Endothelial cell of umbilical vein (primary cell): ENCODE measurements at regions not wholly inside any gene's neighbourhood (a gene's known extent, or its start where the extent isn't known, plus 50 kb on each side); places are given as distances from the start of the nearest gene placed in this dataset.

Source experiments
- CTCF ChIP-seq, 2 donors: IDR thresholded peaks; 1 replicate in 1 of 2; 2 replicates in 1 of 2; pipeline ENCODE4 v1.5.1; 2011; ENCODE audit warnings: low read length in 2 of 2, mild to moderate bottlenecking in 2 of 2, moderate library complexity in 2 of 2, control low read depth in 1 of 2, inconsistent platforms in 1 of 2, low read depth in 1 of 2; ENCODE audit not compliant: insufficient read depth in 1 of 2; ENCODE audit errors: extremely low read depth in 1 of 2
- MAX ChIP-seq: IDR thresholded peaks from 2 replicates; pipeline ENCODE4 v1.6.1; 2011; ENCODE audit not compliant: insufficient read depth, insufficient read length
- MYC ChIP-seq: IDR thresholded peaks from one replicate; pipeline ENCODE4 v1.6.1; 2011; ENCODE audit warnings: mild to moderate bottlenecking, low read depth, low read length

GRCh38 chr12:113664224-113664681 lies 192.6 kb upstream of the LHX5 start:
- TF ChIP-seq CTCF (IDR thresholded peaks at IDR 0.05; ENCODE audit: extremely low read depth in 1 of 2, insufficient read depth in 1 of 2, low read depth in 1 of 2, low read length in 2 of 2): no peak
- TF ChIP-seq MAX: no peak
- no peak for TF ChIP-seq MYC
